ENCODE measurements at regions not wholly inside any gene's neighbourhood (a gene's known extent, or its start where the extent isn't known, plus 50 kb on each side); places are given as distances from the start of the nearest gene placed in this dataset.

GRCh38 chr11:23404225-23405160 is 544.2 kb upstream of the CCDC179 start:
- no peak for TF ChIP-seq CTCF (IDR thresholded peaks at IDR 0.05)
- TF ChIP-seq POLR2A (IDR thresholded peaks at IDR 0.05), result no peak
